Esophagus squamous epithelium (tissue), 4 donors: ENCODE measurements at regions not wholly inside any gene's neighbourhood (a gene's known extent, or its start where the extent isn't known, plus 50 kb on each side); places are given as distances from the start of the nearest gene placed in this dataset.

ENCODE experiments used
- CTCF ChIP-seq, 6 experiments: fragments of 450-650 bp in 4 of 6; fragments of 200-600 bp in 2 of 6; sonication (generic) in 2 of 6; IDR thresholded peaks; one replicate each; pipeline ENCODE4 v1.5.1; 2016 to 2019; ENCODE audit warnings: antibody characterized with exemption in 6 of 6, mild to moderate bottlenecking in 4 of 6, moderate library complexity in 4 of 6
- POLR2A ChIP-seq, 4 donors: fragments of 450-650 bp; IDR thresholded peaks; one replicate each; pipeline ENCODE4 v1.6.1; 2017; ENCODE audit warnings: antibody characterized with exemption in 4 of 4, mild to moderate bottlenecking in 4 of 4, moderate library complexity in 3 of 4

GRCh38 chr4:189204616-189205015 is 736.1 kb upstream of the FRG1 start:
- TF ChIP-seq CTCF (IDR thresholded peaks at IDR 0.05) = no peak
- TF ChIP-seq POLR2A (IDR thresholded peaks at IDR 0.05) = no peak
